Astrocyte (in vitro differentiated cells and primary cell): ENCODE measurements at regions not wholly inside any gene's neighbourhood (a gene's known extent, or its start where the extent isn't known, plus 50 kb on each side); places are given as distances from the start of the nearest gene placed in this dataset.

Source experiments
- DNase-seq: peaks from one replicate; pipeline ENCODE4 v3.0.0-alpha.2; 2010; ENCODE audit warnings: low read depth
- FAIRE-seq: peaks from 2 replicates; lab custom pipeline; 2011; peaks lifted over from hg19 to GRCh38; lab: Jason Lieb, UNC
- H2AFZ ChIP-seq: 2 replicates; pipeline ENCODE4 v1.6.0; 2012; ENCODE audit warnings: low read depth, low read length, inconsistent platforms
- H3K27ac ChIP-seq: 2 replicates; pipeline ENCODE4 v1.5.1; 2011; ENCODE audit warnings: low read depth, low read length, inconsistent platforms
- H3K27me3 ChIP-seq: 2 replicates; pipeline ENCODE4 v1.6.0; 2011; ENCODE audit warnings: low read length, inconsistent platforms; ENCODE audit not compliant: insufficient read depth
- H3K36me3 ChIP-seq: 2 replicates; pipeline ENCODE4 v1.5.1; 2011; ENCODE audit warnings: low read length, inconsistent platforms; ENCODE audit not compliant: insufficient read depth
- H3K4me1 ChIP-seq: 2 replicates; pipeline ENCODE4 v1.5.1; 2011; ENCODE audit warnings: low read length, inconsistent platforms; ENCODE audit not compliant: insufficient read depth
- H3K4me2 ChIP-seq: 2 replicates; pipeline ENCODE4 v1.6.0; 2012; ENCODE audit warnings: low read length, inconsistent platforms
- H3K4me3 ChIP-seq: 2 replicates; pipeline ENCODE4 v1.5.1; 2011; ENCODE audit warnings: low read depth, mild to moderate bottlenecking, low read length, inconsistent platforms; ENCODE audit not compliant: insufficient read depth
- H3K79me2 ChIP-seq: 2 replicates; pipeline ENCODE4 v1.6.0; 2012; ENCODE audit warnings: mild to moderate bottlenecking, low read length, inconsistent platforms; ENCODE audit not compliant: insufficient read depth
- H3K9ac ChIP-seq: 2 replicates; pipeline ENCODE4 v1.6.0; 2012; ENCODE audit warnings: mild to moderate bottlenecking, low read length, inconsistent platforms
- H3K9me3 ChIP-seq: 2 replicates; pipeline ENCODE4 v1.5.1; 2012; ENCODE audit warnings: low read depth, mild to moderate bottlenecking, low read length, inconsistent platforms; ENCODE audit not compliant: insufficient read depth
- H4K20me1 ChIP-seq: 2 replicates; pipeline ENCODE4 v1.6.0; 2012; ENCODE audit warnings: low read length, inconsistent platforms; ENCODE audit not compliant: insufficient read depth
- H3K27ac Mint-ChIP-seq: one replicate; pipeline ENCODE4 v1.8.0; 2021; ENCODE audit warnings: mild to moderate bottlenecking, mixed read lengths; ENCODE audit not compliant: unreplicated experiment
- H3K27me3 Mint-ChIP-seq: one replicate; pipeline ENCODE4 v1.8.0; 2021; ENCODE audit warnings: low read depth, mixed read lengths; ENCODE audit not compliant: unreplicated experiment
- H3K36me3 Mint-ChIP-seq: one replicate; pipeline ENCODE4 v1.8.0; 2021; ENCODE audit warnings: low read depth, mixed read lengths; ENCODE audit not compliant: unreplicated experiment
- H3K4me1 Mint-ChIP-seq: one replicate; pipeline ENCODE4 v1.8.0; 2021; ENCODE audit warnings: low read depth, mixed read lengths; ENCODE audit not compliant: unreplicated experiment
- H3K4me3 Mint-ChIP-seq: one replicate; pipeline ENCODE4 v1.8.0; 2021; ENCODE audit warnings: mild to moderate bottlenecking, moderate library complexity, mixed read lengths; ENCODE audit not compliant: unreplicated experiment
- H3K9me3 Mint-ChIP-seq: one replicate; pipeline ENCODE4 v1.8.0; 2021; ENCODE audit warnings: mild to moderate bottlenecking, mixed read lengths; ENCODE audit not compliant: unreplicated experiment
- EZH2 ChIP-seq: IDR thresholded peaks from 2 replicates; pipeline ENCODE4 v1.6.1; 2012; ENCODE audit warnings: mild to moderate bottlenecking, low read length, inconsistent platforms; ENCODE audit not compliant: insufficient read depth
- TF ChIP-seq, protein P1 (sequence below): IDR thresholded peaks from 2 replicates; pipeline ENCODE4 v1.5.1; 2011; ENCODE audit warnings: low read depth, mild to moderate bottlenecking, inconsistent platforms, low read length, moderate library complexity; ENCODE audit not compliant: insufficient read depth

DNA sequence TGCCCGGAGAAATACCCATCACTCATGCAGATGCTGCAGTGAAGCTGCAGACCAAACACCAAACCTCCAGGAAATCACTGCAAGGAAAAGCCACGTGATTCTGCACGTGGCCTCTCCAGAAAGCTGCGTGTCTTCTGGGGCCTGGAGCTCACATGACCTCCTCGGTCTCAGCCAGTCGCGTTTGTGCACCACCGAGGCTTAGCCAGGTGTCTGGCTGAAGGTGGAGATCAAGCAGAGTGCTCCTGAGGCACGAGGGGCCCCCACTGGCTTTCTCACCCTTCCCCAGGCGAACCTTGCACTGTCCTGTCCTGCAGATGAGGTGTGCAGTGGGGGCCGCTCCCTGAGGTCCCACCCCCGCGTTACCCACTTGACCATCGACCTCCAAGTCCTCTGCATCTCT is 257.3 kb downstream of the RBFOX3 start:
- Histone ChIP-seq H3K79me2 (no peaks in the 10 kb centered on the region), H3K4me2 (no peak overlapping the region), H3K9ac (no peak overlapping the region), H3K9me3 (no peaks in the 10 kb centered on the region), H3K36me3 (no peaks in the 10 kb centered on the region), H2AFZ (no peak overlapping the region), H4K20me1 (no peaks in the 10 kb centered on the region), H3K4me3 (no peak overlapping the region), H3K27ac (no peak overlapping the region), H3K27me3 (no peaks in the 10 kb centered on the region), H3K4me1 (no peaks in the 10 kb centered on the region)
- H3K9me3 Mint-ChIP-seq: no peaks in the 10 kb centered on the region
- TF ChIP-seq, protein P1, sequence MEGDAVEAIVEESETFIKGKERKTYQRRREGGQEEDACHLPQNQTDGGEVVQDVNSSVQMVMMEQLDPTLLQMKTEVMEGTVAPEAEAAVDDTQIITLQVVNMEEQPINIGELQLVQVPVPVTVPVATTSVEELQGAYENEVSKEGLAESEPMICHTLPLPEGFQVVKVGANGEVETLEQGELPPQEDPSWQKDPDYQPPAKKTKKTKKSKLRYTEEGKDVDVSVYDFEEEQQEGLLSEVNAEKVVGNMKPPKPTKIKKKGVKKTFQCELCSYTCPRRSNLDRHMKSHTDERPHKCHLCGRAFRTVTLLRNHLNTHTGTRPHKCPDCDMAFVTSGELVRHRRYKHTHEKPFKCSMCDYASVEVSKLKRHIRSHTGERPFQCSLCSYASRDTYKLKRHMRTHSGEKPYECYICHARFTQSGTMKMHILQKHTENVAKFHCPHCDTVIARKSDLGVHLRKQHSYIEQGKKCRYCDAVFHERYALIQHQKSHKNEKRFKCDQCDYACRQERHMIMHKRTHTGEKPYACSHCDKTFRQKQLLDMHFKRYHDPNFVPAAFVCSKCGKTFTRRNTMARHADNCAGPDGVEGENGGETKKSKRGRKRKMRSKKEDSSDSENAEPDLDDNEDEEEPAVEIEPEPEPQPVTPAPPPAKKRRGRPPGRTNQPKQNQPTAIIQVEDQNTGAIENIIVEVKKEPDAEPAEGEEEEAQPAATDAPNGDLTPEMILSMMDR: no peak
- TF ChIP-seq EZH2: no peak
- no peak overlapping the region for H3K27ac Mint-ChIP-seq
- H3K27me3 Mint-ChIP-seq: peaks cover 72% of the 10 kb centered on the region
- no peaks in the 10 kb centered on the region for H3K4me1 Mint-ChIP-seq
- H3K36me3 Mint-ChIP-seq: no peaks in the 10 kb centered on the region
- FAIRE-seq: no peak
- no peak overlapping the region for H3K4me3 Mint-ChIP-seq
- DNase-seq: no peak

DNA sequence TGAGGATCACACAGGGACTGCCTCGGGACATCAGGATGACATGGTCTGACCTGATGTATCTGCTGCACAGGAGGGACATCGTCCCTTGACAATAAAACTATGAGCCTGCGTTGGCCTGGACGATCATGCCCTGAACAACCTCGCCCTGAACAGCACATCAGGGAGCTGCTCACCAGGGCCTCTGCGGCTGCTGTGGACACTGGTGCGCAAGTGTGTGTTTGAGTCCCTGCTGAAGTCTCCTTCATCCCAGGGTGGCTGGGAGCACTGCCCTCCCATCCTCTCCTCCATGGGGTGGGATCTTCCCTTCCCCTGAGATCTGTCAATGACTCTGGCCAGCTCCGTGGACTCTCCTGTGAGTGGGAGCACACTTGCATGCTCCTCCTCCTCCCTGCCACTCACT is 257.8 kb downstream of the RBFOX3 start:
- H3K27me3 Mint-ChIP-seq: peaks cover 76% of the 10 kb centered on the region
- H3K27ac ChIP-seq: no peak overlapping the region
- DNase-seq: no peak
- H3K9me3 Mint-ChIP-seq: no peaks in the 10 kb centered on the region
- no peaks in the 10 kb centered on the region for H3K9me3 ChIP-seq
- no peaks in the 10 kb centered on the region for H4K20me1 ChIP-seq
- TF ChIP-seq EZH2: no peak
- no peaks in the 10 kb centered on the region for H3K4me1 ChIP-seq
- no peaks in the 10 kb centered on the region for H3K27me3 ChIP-seq
- H3K36me3 Mint-ChIP-seq: no peaks in the 10 kb centered on the region
- H3K27ac Mint-ChIP-seq: no peak overlapping the region
- no peak overlapping the region for H3K4me3 Mint-ChIP-seq
- H3K79me2 ChIP-seq: no peaks in the 10 kb centered on the region
- no peaks in the 10 kb centered on the region for H3K36me3 ChIP-seq
- H3K4me3 ChIP-seq: no peak overlapping the region
- no peak overlapping the region for H3K9ac ChIP-seq
- no peak overlapping the region for H3K4me2 ChIP-seq
- no peak for FAIRE-seq
- H3K4me1 Mint-ChIP-seq: no peaks in the 10 kb centered on the region
- H2AFZ ChIP-seq: no peak overlapping the region

DNA sequence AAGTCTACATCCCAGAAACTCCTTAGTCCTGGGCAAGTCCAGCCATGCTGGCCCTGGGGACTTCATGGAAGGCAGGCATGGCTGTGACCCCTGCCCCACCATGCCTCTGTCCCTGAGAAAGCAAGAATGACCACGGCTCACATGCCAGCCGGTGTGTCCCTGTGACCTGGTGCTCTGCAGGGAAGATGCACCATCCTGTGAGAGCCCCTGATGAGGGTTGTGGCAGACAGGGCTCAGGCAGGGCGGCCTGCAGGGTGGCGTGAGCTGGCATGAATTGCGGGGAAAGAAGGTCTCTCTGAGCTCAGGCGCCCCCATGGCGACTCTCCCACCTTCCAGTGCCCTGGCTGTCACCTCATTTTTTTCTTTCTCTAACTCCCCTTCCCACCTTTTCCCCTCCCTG is 260.3 kb downstream of the RBFOX3 start:
- peaks cover 77% of the 10 kb centered on the region for H3K27me3 Mint-ChIP-seq
- TF ChIP-seq EZH2: no peak
- TF ChIP-seq, protein P1: no peak
- Histone ChIP-seq H3K27ac (no peak overlapping the region), H4K20me1 (no peaks in the 10 kb centered on the region), H3K27me3 (no peaks in the 10 kb centered on the region), H3K9ac (no peak overlapping the region), H3K4me2 (no peak overlapping the region), H3K9me3 (no peaks in the 10 kb centered on the region), H3K36me3 (no peaks in the 10 kb centered on the region), H2AFZ (no peak overlapping the region), H3K79me2 (no peaks in the 10 kb centered on the region), H3K4me3 (no peak overlapping the region), H3K4me1 (no peaks in the 10 kb centered on the region)
- H3K27ac Mint-ChIP-seq: no peak overlapping the region
- no peak overlapping the region for H3K4me3 Mint-ChIP-seq
- H3K9me3 Mint-ChIP-seq: no peaks in the 10 kb centered on the region
- H3K36me3 Mint-ChIP-seq: no peaks in the 10 kb centered on the region
- H3K4me1 Mint-ChIP-seq: no peaks in the 10 kb centered on the region
- no peak for DNase-seq
- no peak for FAIRE-seq
